GM12878 (cell line): ENCODE measurements at regions not wholly inside any gene's neighbourhood (a gene's known extent, or its start where the extent isn't known, plus 50 kb on each side); places are given as distances from the start of the nearest gene placed in this dataset.

Experiments used
- BMI1 ChIP-seq: fragments of 450-650 bp; IDR thresholded peaks from 2 replicates; pipeline ENCODE4 v1.6.1; 2016; ENCODE audit warnings: mild to moderate bottlenecking, moderate library complexity, borderline replicate concordance
- TAF1 ChIP-seq: IDR thresholded peaks from 2 replicates; pipeline ENCODE4 v1.6.1; 2011; ENCODE audit warnings: mild to moderate bottlenecking, low read depth, low read length, borderline replicate concordance
- TF ChIP-seq, protein P1 (sequence below), 3 experiments: IDR thresholded peaks in 2 of 3; conservative IDR thresholded peaks in 1 of 3; 2 replicates each; pipeline ENCODE4 v1.5.1; 2011; ENCODE audit warnings: low read depth in 3 of 3, low read length in 3 of 3, mild to moderate bottlenecking in 3 of 3, control low read depth in 2 of 3, moderate library complexity in 2 of 3, inconsistent platforms in 1 of 3, mixed read lengths in 1 of 3; ENCODE audit not compliant: control insufficient read depth in 2 of 3, insufficient read depth in 1 of 3; ENCODE audit errors: extremely low read depth in 1 of 3

DNA sequence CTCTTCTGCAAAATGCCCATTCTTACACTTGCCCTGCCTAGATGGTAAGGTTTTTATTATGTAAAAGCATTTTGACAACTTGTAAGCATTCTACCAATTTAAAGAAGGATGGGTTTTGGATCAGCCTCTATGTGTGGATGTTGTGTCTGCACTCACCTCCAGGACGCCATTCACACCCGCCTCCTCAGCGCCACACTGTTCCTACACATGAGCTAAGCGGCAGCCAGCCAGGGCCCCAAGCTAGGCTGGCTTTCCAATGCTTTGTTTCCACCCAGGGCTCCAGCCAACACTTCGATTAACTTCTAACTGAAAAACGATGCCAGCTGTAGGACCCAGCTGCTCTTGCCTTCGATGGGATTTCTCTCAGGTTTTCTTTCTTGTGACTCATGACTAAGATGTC lies 73.3 kb upstream of the FZD7 start:
- TF ChIP-seq, protein P1, sequence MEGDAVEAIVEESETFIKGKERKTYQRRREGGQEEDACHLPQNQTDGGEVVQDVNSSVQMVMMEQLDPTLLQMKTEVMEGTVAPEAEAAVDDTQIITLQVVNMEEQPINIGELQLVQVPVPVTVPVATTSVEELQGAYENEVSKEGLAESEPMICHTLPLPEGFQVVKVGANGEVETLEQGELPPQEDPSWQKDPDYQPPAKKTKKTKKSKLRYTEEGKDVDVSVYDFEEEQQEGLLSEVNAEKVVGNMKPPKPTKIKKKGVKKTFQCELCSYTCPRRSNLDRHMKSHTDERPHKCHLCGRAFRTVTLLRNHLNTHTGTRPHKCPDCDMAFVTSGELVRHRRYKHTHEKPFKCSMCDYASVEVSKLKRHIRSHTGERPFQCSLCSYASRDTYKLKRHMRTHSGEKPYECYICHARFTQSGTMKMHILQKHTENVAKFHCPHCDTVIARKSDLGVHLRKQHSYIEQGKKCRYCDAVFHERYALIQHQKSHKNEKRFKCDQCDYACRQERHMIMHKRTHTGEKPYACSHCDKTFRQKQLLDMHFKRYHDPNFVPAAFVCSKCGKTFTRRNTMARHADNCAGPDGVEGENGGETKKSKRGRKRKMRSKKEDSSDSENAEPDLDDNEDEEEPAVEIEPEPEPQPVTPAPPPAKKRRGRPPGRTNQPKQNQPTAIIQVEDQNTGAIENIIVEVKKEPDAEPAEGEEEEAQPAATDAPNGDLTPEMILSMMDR (IDR thresholded peaks at IDR 0.05 in 2 of 3, conservative IDR thresholded peaks at IDR 0.05 in 1 of 3; ENCODE audit: control insufficient read depth in 2 of 3, extremely low read depth in 1 of 3, insufficient read depth in 1 of 3, low read depth in 3 of 3, low read length in 3 of 3): no peak
- TF ChIP-seq BMI1: no peak
- no peak for TF ChIP-seq TAF1
